Liver (tissue), 8 donors: ENCODE measurements at regions not wholly inside any gene's neighbourhood (a gene's known extent, or its start where the extent isn't known, plus 50 kb on each side); places are given as distances from the start of the nearest gene placed in this dataset.

ENCODE experiments used
- DNase-seq: peaks from one replicate; pipeline ENCODE4 v3.0.0-alpha.2; 2017; ENCODE audit warnings: low spot score
- H3K27ac ChIP-seq, 2 donors: one replicate each; pipeline ENCODE4 v1.7.0; 2013; ENCODE audit warnings: inconsistent platforms in 2 of 2, low read length in 2 of 2, control low read depth in 1 of 2, low read depth in 1 of 2, mild to moderate bottlenecking in 1 of 2
- H3K27me3 ChIP-seq, 4 donors: one replicate each; pipeline versions ENCODE4 v1.6.1 to v1.7.0; 2013; ENCODE audit warnings: low read length in 3 of 4, inconsistent platforms in 1 of 4, mild to moderate bottlenecking in 1 of 4, moderate library complexity in 1 of 4; ENCODE audit not compliant: control insufficient read depth in 4 of 4, insufficient read depth in 4 of 4
- H3K36me3 ChIP-seq, 4 donors: one replicate each; pipeline versions ENCODE4 v1.6.1 to v1.7.0; 2013; ENCODE audit warnings: low read length in 3 of 4, mild to moderate bottlenecking in 3 of 4, low read depth in 1 of 4, moderate library complexity in 1 of 4; ENCODE audit not compliant: control insufficient read depth in 4 of 4, insufficient read depth in 3 of 4
- H3K4me1 ChIP-seq, 4 donors: one replicate each; pipeline versions ENCODE4 v1.6.1 to v1.7.0; 2013; ENCODE audit warnings: low read length in 3 of 4, mild to moderate bottlenecking in 3 of 4, moderate library complexity in 1 of 4; ENCODE audit not compliant: control insufficient read depth in 4 of 4, insufficient read depth in 4 of 4
- H3K4me3 ChIP-seq, 3 donors: one replicate each; pipeline versions ENCODE4 v1.6.1 to v1.7.0; 2013; ENCODE audit warnings: low read length in 3 of 3, control low read depth in 1 of 3, low read depth in 1 of 3, mild to moderate bottlenecking in 1 of 3
- H3K9ac ChIP-seq, 2 donors: one replicate each; pipeline ENCODE4 v1.7.0; 2013; ENCODE audit warnings: low read length in 2 of 2, mild to moderate bottlenecking in 2 of 2, moderate library complexity in 2 of 2, control low read depth in 1 of 2, low read depth in 1 of 2
- H3K9me3 ChIP-seq, 4 donors: one replicate each; pipeline versions ENCODE4 v1.6.1 to v1.7.0; 2013; ENCODE audit warnings: low read length in 3 of 4; ENCODE audit not compliant: control insufficient read depth in 4 of 4
- FOXA1 ChIP-seq: IDR thresholded peaks from 2 replicates; pipeline ENCODE4 v1.6.1; 2016; ENCODE audit warnings: antibody characterized with exemption
- FOXA2 ChIP-seq: IDR thresholded peaks from 2 replicates; pipeline ENCODE4 v1.6.1; 2016; ENCODE audit warnings: antibody characterized with exemption
- HNF4A ChIP-seq, 2 donors: conservative IDR thresholded peaks; 2 replicates each; pipeline ENCODE4 v1.6.1; 2016; ENCODE audit warnings: antibody characterized with exemption in 2 of 2, mild to moderate bottlenecking in 2 of 2
- HNF4G ChIP-seq: IDR thresholded peaks from 2 replicates; pipeline ENCODE4 v1.6.1; 2016; ENCODE audit warnings: antibody characterized with exemption
- JUND ChIP-seq, 2 donors: IDR thresholded peaks; 2 replicates each; pipeline ENCODE4 v1.6.1; 2016; ENCODE audit warnings: antibody characterized with exemption in 2 of 2
- SP1 ChIP-seq: IDR thresholded peaks from 2 replicates; pipeline ENCODE4 v1.6.1; 2018; ENCODE audit warnings: antibody characterized with exemption, mild to moderate bottlenecking
- TAF1 ChIP-seq: conservative IDR thresholded peaks from 2 replicates; pipeline ENCODE4 v1.6.1; 2016; ENCODE audit warnings: antibody characterized with exemption, mild to moderate bottlenecking
- YY1 ChIP-seq: IDR thresholded peaks from 2 replicates; pipeline ENCODE4 v1.6.1; 2016; ENCODE audit warnings: antibody characterized with exemption, mild to moderate bottlenecking
- WGBS: extraction: QIAGEN DNeasy Blood & Tissue Kit; methylation state at CpG from one replicate; pipeline ENCODE4 v1.1.7; 2013; 5-methylcytosine and 5-hydroxymethylcytosine counted together
- TF ChIP-seq, protein P1 (sequence below): IDR thresholded peaks from 2 replicates; pipeline ENCODE4 v1.6.1; 2016; ENCODE audit warnings: antibody characterized with exemption
- TF ChIP-seq, protein P2 (sequence below): IDR thresholded peaks from 2 replicates; pipeline ENCODE4 v1.6.1; 2016; ENCODE audit warnings: antibody characterized with exemption
- TF ChIP-seq, protein P3 (sequence below): IDR thresholded peaks from 2 replicates; pipeline ENCODE4 v1.6.1; 2016; ENCODE audit warnings: antibody characterized with exemption
- TF ChIP-seq, protein P4 (sequence below): fragments of 150-350 bp; IDR thresholded peaks from 2 replicates; pipeline ENCODE4 v1.5.1; 2017; ENCODE audit warnings: improper control_type of control experiment, low read depth, low read length; ENCODE audit not compliant: missing input control
- TF ChIP-seq, protein P5 (sequence below): IDR thresholded peaks from 2 replicates; pipeline ENCODE4 v1.6.1; 2016; ENCODE audit warnings: antibody characterized with exemption, mild to moderate bottlenecking
- donor health status: healthy.
- donor health status: healthy.
- donor health status: healthy.
- donor health status: healthy.
- donor health status: healthy.

DNA sequence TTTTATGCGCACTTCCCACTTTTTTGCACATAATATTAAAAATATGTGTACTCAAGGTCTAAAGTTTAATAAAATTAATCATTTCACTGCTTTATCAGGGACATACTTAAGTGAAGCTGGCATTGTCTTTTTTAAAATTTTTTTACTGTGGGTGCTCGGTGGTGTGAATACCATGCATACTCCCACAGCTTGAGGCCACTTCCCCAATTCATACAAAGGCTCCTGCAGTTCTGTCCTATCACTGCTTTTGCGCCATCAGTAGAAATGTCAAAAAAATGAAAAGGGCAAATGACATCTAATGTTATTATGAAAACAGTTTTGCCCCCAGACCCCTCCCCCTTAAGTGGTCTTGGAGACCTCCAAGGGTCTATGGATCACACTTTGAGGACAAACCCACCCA, 464.1 kb upstream of the ARID1B start:
- Histone ChIP-seq H3K9ac (no peak overlapping the region), H3K4me1 (no peaks in the 10 kb centered on the region), H3K27me3 (peaks cover 0 to 9% (median 0%) of the 10 kb centered on the region in 4 donors), H3K9me3 (peaks cover 0 to 4% (median 0%) of the 10 kb centered on the region in 4 donors), H3K36me3 (no peaks in the 10 kb centered on the region), H3K4me3 (no peak overlapping the region), H3K27ac (no peak overlapping the region)
- 87% methylated on average over 3 of the region's 3 CpGs for WGBS
- TF ChIP-seq SP1 (no peak), FOXA2 (no peak), JUND (IDR thresholded peaks at IDR 0.05) (no peak), YY1 (no peak), HNF4A (conservative IDR thresholded peaks at IDR 0.05) (no peak), TAF1 (no peak)
- TF ChIP-seq, protein P1, sequence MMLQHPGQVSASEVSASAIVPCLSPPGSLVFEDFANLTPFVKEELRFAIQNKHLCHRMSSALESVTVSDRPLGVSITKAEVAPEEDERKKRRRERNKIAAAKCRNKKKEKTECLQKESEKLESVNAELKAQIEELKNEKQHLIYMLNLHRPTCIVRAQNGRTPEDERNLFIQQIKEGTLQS: no peak
- TF ChIP-seq, protein P2, sequence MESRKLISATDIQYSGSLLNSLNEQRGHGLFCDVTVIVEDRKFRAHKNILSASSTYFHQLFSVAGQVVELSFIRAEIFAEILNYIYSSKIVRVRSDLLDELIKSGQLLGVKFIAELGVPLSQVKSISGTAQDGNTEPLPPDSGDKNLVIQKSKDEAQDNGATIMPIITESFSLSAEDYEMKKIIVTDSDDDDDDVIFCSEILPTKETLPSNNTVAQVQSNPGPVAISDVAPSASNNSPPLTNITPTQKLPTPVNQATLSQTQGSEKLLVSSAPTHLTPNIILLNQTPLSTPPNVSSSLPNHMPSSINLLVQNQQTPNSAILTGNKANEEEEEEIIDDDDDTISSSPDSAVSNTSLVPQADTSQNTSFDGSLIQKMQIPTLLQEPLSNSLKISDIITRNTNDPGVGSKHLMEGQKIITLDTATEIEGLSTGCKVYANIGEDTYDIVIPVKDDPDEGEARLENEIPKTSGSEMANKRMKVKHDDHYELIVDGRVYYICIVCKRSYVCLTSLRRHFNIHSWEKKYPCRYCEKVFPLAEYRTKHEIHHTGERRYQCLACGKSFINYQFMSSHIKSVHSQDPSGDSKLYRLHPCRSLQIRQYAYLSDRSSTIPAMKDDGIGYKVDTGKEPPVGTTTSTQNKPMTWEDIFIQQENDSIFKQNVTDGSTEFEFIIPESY: no peak
- TF ChIP-seq, protein P3, sequence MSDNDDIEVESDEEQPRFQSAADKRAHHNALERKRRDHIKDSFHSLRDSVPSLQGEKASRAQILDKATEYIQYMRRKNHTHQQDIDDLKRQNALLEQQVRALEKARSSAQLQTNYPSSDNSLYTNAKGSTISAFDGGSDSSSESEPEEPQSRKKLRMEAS: no peak
- TF ChIP-seq, protein P4, sequence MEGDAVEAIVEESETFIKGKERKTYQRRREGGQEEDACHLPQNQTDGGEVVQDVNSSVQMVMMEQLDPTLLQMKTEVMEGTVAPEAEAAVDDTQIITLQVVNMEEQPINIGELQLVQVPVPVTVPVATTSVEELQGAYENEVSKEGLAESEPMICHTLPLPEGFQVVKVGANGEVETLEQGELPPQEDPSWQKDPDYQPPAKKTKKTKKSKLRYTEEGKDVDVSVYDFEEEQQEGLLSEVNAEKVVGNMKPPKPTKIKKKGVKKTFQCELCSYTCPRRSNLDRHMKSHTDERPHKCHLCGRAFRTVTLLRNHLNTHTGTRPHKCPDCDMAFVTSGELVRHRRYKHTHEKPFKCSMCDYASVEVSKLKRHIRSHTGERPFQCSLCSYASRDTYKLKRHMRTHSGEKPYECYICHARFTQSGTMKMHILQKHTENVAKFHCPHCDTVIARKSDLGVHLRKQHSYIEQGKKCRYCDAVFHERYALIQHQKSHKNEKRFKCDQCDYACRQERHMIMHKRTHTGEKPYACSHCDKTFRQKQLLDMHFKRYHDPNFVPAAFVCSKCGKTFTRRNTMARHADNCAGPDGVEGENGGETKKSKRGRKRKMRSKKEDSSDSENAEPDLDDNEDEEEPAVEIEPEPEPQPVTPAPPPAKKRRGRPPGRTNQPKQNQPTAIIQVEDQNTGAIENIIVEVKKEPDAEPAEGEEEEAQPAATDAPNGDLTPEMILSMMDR: no peak
- no peak for DNase-seq

DNA sequence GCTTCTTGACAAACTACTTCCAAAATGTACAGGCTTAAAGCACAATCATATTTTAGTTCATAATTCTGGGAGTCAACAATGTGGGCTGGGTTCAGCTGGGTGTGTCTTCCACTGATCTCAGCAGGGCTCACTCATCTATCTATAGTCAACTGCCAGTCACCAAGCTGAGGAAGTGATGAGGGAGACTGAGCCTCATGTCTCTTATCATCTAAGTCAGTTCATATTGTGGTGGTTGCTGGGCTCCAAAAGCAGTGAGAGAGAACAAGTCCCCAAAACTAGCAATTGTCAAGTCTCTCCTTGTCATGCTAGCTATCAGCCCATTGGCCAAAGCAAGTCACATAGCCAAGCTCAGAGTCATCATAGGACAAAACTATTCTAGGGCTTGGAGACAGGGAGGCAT, 465.9 kb upstream of the ARID1B start:
- H3K4me3 ChIP-seq: no peak overlapping the region
- peaks cover 0 to 4% (median 0%) of the 10 kb centered on the region in 4 donors for H3K9me3 ChIP-seq
- no peak overlapping the region for H3K27ac ChIP-seq
- H3K9ac ChIP-seq: no peak overlapping the region
- H3K27me3 ChIP-seq: peaks cover 0 to 3% (median 0%) of the 10 kb centered on the region in 4 donors
- no peaks in the 10 kb centered on the region for H3K36me3 ChIP-seq
- no peaks in the 10 kb centered on the region for H3K4me1 ChIP-seq
- TF ChIP-seq, protein P3: no peak
- TF ChIP-seq HNF4A (conservative IDR thresholded peaks at IDR 0.05): no peak
- no peak for TF ChIP-seq HNF4G
- no peak for TF ChIP-seq FOXA1
- TF ChIP-seq, protein P2: no peak
- no peak for TF ChIP-seq SP1
- TF ChIP-seq TAF1: no peak
- TF ChIP-seq, protein P5, sequence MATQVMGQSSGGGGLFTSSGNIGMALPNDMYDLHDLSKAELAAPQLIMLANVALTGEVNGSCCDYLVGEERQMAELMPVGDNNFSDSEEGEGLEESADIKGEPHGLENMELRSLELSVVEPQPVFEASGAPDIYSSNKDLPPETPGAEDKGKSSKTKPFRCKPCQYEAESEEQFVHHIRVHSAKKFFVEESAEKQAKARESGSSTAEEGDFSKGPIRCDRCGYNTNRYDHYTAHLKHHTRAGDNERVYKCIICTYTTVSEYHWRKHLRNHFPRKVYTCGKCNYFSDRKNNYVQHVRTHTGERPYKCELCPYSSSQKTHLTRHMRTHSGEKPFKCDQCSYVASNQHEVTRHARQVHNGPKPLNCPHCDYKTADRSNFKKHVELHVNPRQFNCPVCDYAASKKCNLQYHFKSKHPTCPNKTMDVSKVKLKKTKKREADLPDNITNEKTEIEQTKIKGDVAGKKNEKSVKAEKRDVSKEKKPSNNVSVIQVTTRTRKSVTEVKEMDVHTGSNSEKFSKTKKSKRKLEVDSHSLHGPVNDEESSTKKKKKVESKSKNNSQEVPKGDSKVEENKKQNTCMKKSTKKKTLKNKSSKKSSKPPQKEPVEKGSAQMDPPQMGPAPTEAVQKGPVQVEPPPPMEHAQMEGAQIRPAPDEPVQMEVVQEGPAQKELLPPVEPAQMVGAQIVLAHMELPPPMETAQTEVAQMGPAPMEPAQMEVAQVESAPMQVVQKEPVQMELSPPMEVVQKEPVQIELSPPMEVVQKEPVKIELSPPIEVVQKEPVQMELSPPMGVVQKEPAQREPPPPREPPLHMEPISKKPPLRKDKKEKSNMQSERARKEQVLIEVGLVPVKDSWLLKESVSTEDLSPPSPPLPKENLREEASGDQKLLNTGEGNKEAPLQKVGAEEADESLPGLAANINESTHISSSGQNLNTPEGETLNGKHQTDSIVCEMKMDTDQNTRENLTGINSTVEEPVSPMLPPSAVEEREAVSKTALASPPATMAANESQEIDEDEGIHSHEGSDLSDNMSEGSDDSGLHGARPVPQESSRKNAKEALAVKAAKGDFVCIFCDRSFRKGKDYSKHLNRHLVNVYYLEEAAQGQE: no peak
- no peak for DNase-seq
